ENCODE measurements at regions not wholly inside any gene's neighbourhood (a gene's known extent, or its start where the extent isn't known, plus 50 kb on each side); places are given as distances from the start of the nearest gene placed in this dataset.

DNA sequence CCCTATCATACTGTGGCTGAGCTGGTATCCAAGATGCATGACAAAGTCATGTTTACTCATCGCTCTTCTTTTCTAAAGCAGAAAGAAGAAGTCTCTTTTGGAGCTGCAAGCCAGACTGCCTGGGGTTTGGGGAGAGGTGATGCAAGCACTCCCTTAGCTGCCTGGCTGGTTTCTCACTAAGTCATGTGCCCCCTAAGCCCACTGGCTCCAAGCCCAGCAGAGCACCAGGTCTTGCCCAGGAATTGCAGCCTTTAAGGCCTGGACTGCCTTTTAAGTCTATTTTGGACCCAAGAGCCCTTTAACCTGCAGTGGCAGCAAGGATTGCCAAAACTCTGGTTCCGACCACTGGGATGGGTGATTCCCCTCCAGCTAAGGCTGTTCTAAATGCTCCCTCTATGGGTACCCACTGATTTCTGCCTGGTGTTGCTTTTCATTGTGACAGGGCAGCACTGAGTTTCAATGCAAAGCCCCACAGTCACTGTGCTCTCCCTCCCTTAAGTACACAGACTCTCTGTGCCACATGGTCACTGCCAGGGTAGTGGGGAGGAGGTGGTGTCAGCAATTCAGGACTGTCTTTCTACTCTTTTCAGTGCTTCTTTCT, 548.6 kb downstream of the TLL1 start:
- TF ChIP-seq POLR2AphosphoS5 (IDR thresholded peaks at IDR 0.05; ENCODE audit: borderline replicate concordance, low read depth, low read length) (no peak), EZH2 (IDR thresholded peaks at IDR 0.05) (no peak)
